SK-N-SH treated with all-trans-retinoic acid at 6 μM for 48 hours (cell line): ENCODE measurements at regions not wholly inside any gene's neighbourhood (a gene's known extent, or its start where the extent isn't known, plus 50 kb on each side); places are given as distances from the start of the nearest gene placed in this dataset.

Source experiments
- ATAC-seq: fragments of 200-7000 bp; cut with Tn5 transposase; 3 replicates; pipeline ENCODE4 v1.9.1; 2020; ENCODE audit warnings: mild to moderate bottlenecking, moderate library complexity
- ARNTL ChIP-seq: fragments of 450-650 bp; formaldehyde crosslinking; IDR thresholded peaks from 2 replicates; pipeline ENCODE4 v1.5.0; 2020; ENCODE audit warnings: low read depth, mild to moderate bottlenecking, moderate library complexity, borderline replicate concordance
- BACH2 ChIP-seq: fragments of 250-450 bp; sonication (Bioruptor Pico); IDR thresholded peaks from 2 replicates; pipeline ENCODE4 v1.9.0; 2021; ENCODE audit warnings: mild to moderate bottlenecking, borderline replicate concordance
- CSDC2 ChIP-seq: fragments of 250-450 bp; sonication (Bioruptor Pico); IDR thresholded peaks from 2 replicates; pipeline ENCODE4 v1.5.0; 2020; ENCODE audit warnings: mild to moderate bottlenecking, moderate library complexity
- ESRRG ChIP-seq: fragments of 250-450 bp; sonication (Bioruptor Pico); IDR thresholded peaks from 2 replicates; pipeline ENCODE4 v1.6.1; 2021; ENCODE audit warnings: mild to moderate bottlenecking
- GLIS3 ChIP-seq: fragments of 250-450 bp; sonication (Bioruptor Pico); IDR thresholded peaks from 2 replicates; pipeline ENCODE4 v1.5.0; 2020; ENCODE audit warnings: mild to moderate bottlenecking, moderate library complexity
- ISL1 ChIP-seq: fragments of 250-450 bp; sonication (Bioruptor Pico); IDR thresholded peaks from 2 replicates; pipeline ENCODE4 v2.1.2; 2022; ENCODE audit warnings: mild to moderate bottlenecking, moderate library complexity
- OSR1 ChIP-seq: fragments of 250-450 bp; sonication (Bioruptor Pico); IDR thresholded peaks from 2 replicates; pipeline ENCODE4 v1.8.0; 2022; ENCODE audit warnings: moderate library complexity, mild to moderate bottlenecking, inconsistent platforms
- RARB ChIP-seq: fragments of 250-450 bp; sonication (Bioruptor Pico); IDR thresholded peaks from 2 replicates; pipeline ENCODE4 v1.8.0; 2021; ENCODE audit warnings: mild to moderate bottlenecking, moderate library complexity
- TCF4 ChIP-seq: fragments of 250-450 bp; sonication (Bioruptor Pico); IDR thresholded peaks from 2 replicates; pipeline ENCODE4 v1.8.0; 2021; ENCODE audit warnings: mild to moderate bottlenecking, moderate library complexity, borderline replicate concordance
- TOX ChIP-seq: fragments of 250-450 bp; sonication (Bioruptor Pico); IDR thresholded peaks from 2 replicates; pipeline ENCODE4 v1.8.0; 2021; ENCODE audit warnings: mild to moderate bottlenecking, moderate library complexity, borderline replicate concordance
- ZC3H10 ChIP-seq: fragments of 250-450 bp; sonication (Bioruptor Pico); IDR thresholded peaks from 2 replicates; pipeline ENCODE4 v1.5.1; 2021; ENCODE audit warnings: mild to moderate bottlenecking, moderate library complexity
- ZFP3 ChIP-seq: fragments of 250-450 bp; sonication (Bioruptor Pico); IDR thresholded peaks from 2 replicates; pipeline ENCODE4 v1.5.0; 2020; ENCODE audit warnings: mild to moderate bottlenecking, moderate library complexity
- ZFP30 ChIP-seq: fragments of 450-650 bp; formaldehyde crosslinking; IDR thresholded peaks from 2 replicates; pipeline ENCODE4 v1.5.0; 2022; ENCODE audit warnings: mild to moderate bottlenecking, moderate library complexity
- ZNF565 ChIP-seq: fragments of 450-650 bp; formaldehyde crosslinking; conservative IDR thresholded peaks from 2 replicates; pipeline ENCODE4 v1.5.0; 2020; ENCODE audit warnings: low read depth, mild to moderate bottlenecking, moderate library complexity
- ZNF70 ChIP-seq: fragments of 450-650 bp; formaldehyde crosslinking; IDR thresholded peaks from 2 replicates; pipeline ENCODE4 v1.5.0; 2020; ENCODE audit warnings: mild to moderate bottlenecking, moderate library complexity
- ZNF8 ChIP-seq: fragments of 450-650 bp; formaldehyde crosslinking; IDR thresholded peaks from 2 replicates; pipeline ENCODE4 v1.5.0; 2020; ENCODE audit warnings: mild to moderate bottlenecking, moderate library complexity
- TF ChIP-seq, protein P1 (sequence below): fragments of 250-450 bp; sonication (Bioruptor Pico); IDR thresholded peaks from 2 replicates; pipeline ENCODE4 v1.8.0; 2020; ENCODE audit warnings: mild to moderate bottlenecking, moderate library complexity, borderline replicate concordance
- TF ChIP-seq, protein P2 (sequence below): fragments of 250-450 bp; sonication (Bioruptor Pico); IDR thresholded peaks from 2 replicates; pipeline ENCODE4 v1.5.1; 2020; ENCODE audit warnings: low read depth, mild to moderate bottlenecking, moderate library complexity
- TF ChIP-seq, protein P3 (sequence below): fragments of 250-450 bp; sonication (Bioruptor Pico); IDR thresholded peaks from 2 replicates; pipeline ENCODE4 v1.5.0; 2020; ENCODE audit warnings: mild to moderate bottlenecking, moderate library complexity
- TF ChIP-seq, protein P4 (sequence below): fragments of 250-450 bp; sonication (Bioruptor Pico); IDR thresholded peaks from 2 replicates; pipeline ENCODE4 v1.5.1; 2021; ENCODE audit warnings: mild to moderate bottlenecking, moderate library complexity

DNA sequence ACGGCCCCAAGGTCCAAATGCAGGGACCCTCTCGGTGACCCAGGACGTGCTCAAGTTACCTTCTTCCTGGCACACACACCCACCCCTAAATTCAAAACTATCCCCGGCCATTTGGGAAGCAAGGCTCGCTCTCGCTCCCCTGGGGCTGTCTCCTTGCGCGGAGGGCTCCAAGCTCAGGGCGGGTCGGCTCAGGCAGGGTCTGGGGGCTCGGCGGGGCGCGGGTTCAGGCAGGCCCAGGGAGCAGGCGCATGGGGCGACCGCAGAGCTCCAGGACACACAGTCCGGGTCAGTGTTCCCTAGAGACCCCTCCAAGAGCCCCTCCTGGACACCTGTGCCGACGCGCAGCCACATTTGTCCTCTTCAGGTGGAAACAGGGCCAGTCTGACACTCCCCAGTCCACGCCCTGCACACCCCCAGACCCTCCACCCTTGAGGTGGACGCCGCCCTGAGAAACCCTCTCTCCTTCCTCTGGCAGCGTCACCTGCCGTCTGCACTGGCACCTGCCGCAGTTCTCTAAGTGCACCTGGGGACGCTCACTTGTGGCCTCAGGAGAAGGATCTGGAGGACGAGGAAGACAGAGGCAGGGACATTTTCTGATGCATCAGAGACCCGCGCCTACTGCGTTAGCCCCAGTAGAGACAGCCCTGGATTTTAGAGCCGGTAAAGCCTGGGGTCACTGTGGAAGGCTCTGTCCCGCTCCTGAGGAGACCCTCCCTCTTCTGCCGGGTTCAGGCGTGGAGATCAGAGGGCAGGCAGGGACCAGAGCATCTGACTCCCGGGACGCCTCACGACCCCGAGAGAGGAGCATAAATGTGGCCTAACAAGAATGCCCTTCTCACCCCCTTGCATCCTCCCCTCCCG lies 138.8 kb downstream of the TWIST2 start:
- ATAC-seq: no peak
- TF ChIP-seq ZFP30 (CRISPR knock-in tag) (no peak), GLIS3 (CRISPR knock-in tag) (no peak), OSR1 (CRISPR knock-in tag) (no peak), BACH2 (CRISPR knock-in tag) (no peak), ZNF70 (no peak), ARNTL (CRISPR knock-in tag) (no peak), RARB (CRISPR knock-in tag) (no peak), ZC3H10 (no peak), CSDC2 (no peak), TOX (no peak), ESRRG (CRISPR knock-in tag) (no peak), ISL1 (no peak), ZNF8 (CRISPR knock-in tag) (no peak), ZFP3 (CRISPR knock-in tag) (no peak), ZNF565 (no peak), TCF4 (CRISPR knock-in tag) (no peak)
- TF ChIP-seq, protein P1, sequence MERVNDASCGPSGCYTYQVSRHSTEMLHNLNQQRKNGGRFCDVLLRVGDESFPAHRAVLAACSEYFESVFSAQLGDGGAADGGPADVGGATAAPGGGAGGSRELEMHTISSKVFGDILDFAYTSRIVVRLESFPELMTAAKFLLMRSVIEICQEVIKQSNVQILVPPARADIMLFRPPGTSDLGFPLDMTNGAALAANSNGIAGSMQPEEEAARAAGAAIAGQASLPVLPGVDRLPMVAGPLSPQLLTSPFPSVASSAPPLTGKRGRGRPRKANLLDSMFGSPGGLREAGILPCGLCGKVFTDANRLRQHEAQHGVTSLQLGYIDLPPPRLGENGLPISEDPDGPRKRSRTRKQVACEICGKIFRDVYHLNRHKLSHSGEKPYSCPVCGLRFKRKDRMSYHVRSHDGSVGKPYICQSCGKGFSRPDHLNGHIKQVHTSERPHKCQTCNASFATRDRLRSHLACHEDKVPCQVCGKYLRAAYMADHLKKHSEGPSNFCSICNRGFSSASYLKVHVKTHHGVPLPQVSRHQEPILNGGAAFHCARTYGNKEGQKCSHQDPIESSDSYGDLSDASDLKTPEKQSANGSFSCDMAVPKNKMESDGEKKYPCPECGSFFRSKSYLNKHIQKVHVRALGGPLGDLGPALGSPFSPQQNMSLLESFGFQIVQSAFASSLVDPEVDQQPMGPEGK: no peak
- TF ChIP-seq, protein P2, sequence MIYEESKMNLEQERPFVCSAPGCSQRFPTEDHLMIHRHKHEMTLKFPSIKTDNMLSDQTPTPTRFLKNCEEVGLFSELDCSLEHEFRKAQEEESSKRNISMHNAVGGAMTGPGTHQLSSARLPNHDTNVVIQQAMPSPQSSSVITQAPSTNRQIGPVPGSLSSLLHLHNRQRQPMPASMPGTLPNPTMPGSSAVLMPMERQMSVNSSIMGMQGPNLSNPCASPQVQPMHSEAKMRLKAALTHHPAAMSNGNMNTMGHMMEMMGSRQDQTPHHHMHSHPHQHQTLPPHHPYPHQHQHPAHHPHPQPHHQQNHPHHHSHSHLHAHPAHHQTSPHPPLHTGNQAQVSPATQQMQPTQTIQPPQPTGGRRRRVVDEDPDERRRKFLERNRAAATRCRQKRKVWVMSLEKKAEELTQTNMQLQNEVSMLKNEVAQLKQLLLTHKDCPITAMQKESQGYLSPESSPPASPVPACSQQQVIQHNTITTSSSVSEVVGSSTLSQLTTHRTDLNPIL (CRISPR knock-in tag): no peak
- TF ChIP-seq, protein P3, sequence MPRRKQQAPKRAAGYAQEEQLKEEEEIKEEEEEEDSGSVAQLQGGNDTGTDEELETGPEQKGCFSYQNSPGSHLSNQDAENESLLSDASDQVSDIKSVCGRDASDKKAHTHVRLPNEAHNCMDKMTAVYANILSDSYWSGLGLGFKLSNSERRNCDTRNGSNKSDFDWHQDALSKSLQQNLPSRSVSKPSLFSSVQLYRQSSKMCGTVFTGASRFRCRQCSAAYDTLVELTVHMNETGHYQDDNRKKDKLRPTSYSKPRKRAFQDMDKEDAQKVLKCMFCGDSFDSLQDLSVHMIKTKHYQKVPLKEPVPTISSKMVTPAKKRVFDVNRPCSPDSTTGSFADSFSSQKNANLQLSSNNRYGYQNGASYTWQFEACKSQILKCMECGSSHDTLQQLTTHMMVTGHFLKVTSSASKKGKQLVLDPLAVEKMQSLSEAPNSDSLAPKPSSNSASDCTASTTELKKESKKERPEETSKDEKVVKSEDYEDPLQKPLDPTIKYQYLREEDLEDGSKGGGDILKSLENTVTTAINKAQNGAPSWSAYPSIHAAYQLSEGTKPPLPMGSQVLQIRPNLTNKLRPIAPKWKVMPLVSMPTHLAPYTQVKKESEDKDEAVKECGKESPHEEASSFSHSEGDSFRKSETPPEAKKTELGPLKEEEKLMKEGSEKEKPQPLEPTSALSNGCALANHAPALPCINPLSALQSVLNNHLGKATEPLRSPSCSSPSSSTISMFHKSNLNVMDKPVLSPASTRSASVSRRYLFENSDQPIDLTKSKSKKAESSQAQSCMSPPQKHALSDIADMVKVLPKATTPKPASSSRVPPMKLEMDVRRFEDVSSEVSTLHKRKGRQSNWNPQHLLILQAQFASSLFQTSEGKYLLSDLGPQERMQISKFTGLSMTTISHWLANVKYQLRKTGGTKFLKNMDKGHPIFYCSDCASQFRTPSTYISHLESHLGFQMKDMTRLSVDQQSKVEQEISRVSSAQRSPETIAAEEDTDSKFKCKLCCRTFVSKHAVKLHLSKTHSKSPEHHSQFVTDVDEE (CRISPR knock-in tag): no peak

DNA sequence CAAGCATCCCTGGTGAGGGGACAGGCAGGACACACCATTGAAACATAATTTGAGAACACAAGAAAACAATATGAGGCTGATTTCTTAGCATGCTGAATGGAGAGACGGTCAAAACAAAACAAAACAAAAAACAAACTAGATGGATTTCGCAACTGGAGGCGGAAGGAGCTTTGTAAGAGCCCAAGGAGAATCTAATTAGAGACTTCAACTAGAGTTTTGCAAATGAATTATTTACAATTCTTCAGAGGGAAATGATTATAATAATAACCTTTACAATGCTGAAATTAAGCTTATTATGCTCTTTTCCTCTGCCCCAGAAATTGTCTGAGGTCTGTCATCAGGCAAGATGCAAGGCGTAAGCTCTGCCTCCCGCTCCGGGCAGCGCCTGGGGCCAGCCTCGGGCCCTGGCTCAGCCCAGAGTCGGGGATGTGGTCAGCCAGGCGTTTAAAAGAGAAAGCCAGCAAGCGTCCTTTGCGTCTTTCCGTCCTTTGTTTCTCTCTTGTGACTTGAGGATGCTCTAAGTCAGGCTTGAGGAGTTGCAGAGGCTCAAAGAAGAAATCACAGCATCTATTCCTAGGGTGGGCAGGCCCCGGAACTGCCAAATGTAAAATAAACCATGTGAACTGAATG lies 139.6 kb downstream of the TWIST2 start:
- no peak for ATAC-seq
- TF ChIP-seq GLIS3 (CRISPR knock-in tag) (no peak), ZNF70 (no peak), ZFP3 (CRISPR knock-in tag) (no peak), ARNTL (CRISPR knock-in tag) (no peak), ISL1 (no peak), TCF4 (CRISPR knock-in tag) (no peak), OSR1 (CRISPR knock-in tag) (no peak), ZNF8 (CRISPR knock-in tag) (no peak), RARB (CRISPR knock-in tag) (no peak), ESRRG (CRISPR knock-in tag) (no peak), ZNF565 (no peak), TOX (no peak), ZC3H10 (no peak)
- TF ChIP-seq, protein P3 (CRISPR knock-in tag): no peak
- TF ChIP-seq, protein P4, sequence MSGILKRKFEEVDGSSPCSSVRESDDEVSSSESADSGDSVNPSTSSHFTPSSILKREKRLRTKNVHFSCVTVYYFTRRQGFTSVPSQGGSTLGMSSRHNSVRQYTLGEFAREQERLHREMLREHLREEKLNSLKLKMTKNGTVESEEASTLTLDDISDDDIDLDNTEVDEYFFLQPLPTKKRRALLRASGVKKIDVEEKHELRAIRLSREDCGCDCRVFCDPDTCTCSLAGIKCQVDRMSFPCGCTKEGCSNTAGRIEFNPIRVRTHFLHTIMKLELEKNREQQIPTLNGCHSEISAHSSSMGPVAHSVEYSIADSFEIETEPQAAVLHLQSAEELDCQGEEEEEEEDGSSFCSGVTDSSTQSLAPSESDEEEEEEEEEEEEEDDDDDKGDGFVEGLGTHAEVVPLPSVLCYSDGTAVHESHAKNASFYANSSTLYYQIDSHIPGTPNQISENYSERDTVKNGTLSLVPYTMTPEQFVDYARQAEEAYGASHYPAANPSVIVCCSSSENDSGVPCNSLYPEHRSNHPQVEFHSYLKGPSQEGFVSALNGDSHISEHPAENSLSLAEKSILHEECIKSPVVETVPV (CRISPR knock-in tag): no peak
- TF ChIP-seq, protein P1: no peak
- TF ChIP-seq, protein P2 (CRISPR knock-in tag): no peak
